Right atrium auricular region (tissue), 2 donors: ENCODE measurements at regions not wholly inside any gene's neighbourhood (a gene's known extent, or its start where the extent isn't known, plus 50 kb on each side); places are given as distances from the start of the nearest gene placed in this dataset.
A peak's percentile ranks its signal among the peaks of the same experiment; 100 is the strongest.

Experiments
- DNase-seq: peaks from one replicate; pipeline ENCODE4 v3.0.0-alpha.2; 2019; ENCODE audit warnings: low spot score
- H3K27ac ChIP-seq, 2 donors: fragments of 200-600 bp; sonication (generic); 1 replicate in 1 of 2; 2 replicates in 1 of 2; pipeline ENCODE4 v1.5.1; 2016 to 2019
- H3K27me3 ChIP-seq, 2 donors: fragments of 200-600 bp; sonication (generic); one replicate each; pipeline versions ENCODE4 v1.5.1 to v1.6.0; 2017 to 2019
- H3K36me3 ChIP-seq: fragments of 200-600 bp; sonication (generic); one replicate; pipeline ENCODE4 v1.5.1; 2016
- H3K4me1 ChIP-seq, 2 donors: fragments of 200-600 bp; sonication (generic); one replicate each; pipeline versions ENCODE4 v1.5.1 to v1.6.0; 2017 to 2019
- H3K4me3 ChIP-seq, 2 donors: fragments of 200-600 bp; sonication (generic); 1 replicate in 1 of 2; 2 replicates in 1 of 2; pipeline ENCODE4 v1.5.1; 2017 to 2019; ENCODE audit warnings: mild to moderate bottlenecking in 1 of 2, moderate library complexity in 1 of 2
- H3K9me3 ChIP-seq, 2 donors: fragments of 200-600 bp; sonication (generic); one replicate each; pipeline ENCODE4 v1.5.1; 2019
- CTCF ChIP-seq, 2 donors: fragments of 200-600 bp; sonication (generic); IDR thresholded peaks; one replicate each; pipeline ENCODE4 v1.5.1; 2019; ENCODE audit warnings: antibody characterized with exemption in 2 of 2

DNA sequence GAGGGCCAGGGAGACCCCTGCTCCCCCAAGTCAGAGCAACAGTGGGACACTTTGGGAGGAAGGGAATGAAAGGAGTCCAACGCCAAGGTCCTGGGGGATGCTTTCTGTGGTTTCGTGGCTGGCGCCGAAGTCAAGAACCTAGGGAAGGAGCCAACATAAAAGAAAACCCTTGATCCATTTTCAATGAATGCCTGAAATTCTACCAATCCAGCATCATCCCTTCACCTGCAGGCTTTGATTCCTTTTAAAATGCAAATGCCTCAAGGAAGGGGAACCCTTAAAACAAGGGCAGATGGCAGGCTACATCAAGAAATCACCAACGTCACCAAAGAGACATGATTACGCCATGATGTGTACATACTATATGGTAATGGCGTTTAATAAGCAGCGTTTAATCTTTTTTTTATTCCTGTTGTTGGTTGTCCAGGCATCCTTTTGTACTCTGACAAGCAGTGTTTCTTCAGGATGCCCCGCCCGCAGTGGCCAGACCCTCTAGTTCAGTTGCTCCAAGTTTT lies 123.3 kb upstream of the SLC1A4 start:
- peak in 1 of 2 donors; percentile 11 for TF ChIP-seq CTCF (IDR thresholded peaks at IDR 0.05)
- peaks cover 0 to 24% of the 10 kb centered on the region in 2 donors for H3K4me1 ChIP-seq
- no peak for DNase-seq

GRCh38 chr2:64866797-64867196 lies 122.4 kb upstream of the SLC1A4 start:
- no peak overlapping the region for H3K4me3 ChIP-seq
- TF ChIP-seq CTCF (IDR thresholded peaks at IDR 0.05): no peak
- no peak for DNase-seq

More for the DNA sequence above, 123.3 kb upstream of the SLC1A4 start:
- no peaks in the 10 kb centered on the region for H3K27me3 ChIP-seq
- H3K36me3 ChIP-seq: no peaks in the 10 kb centered on the region
- H3K4me3 ChIP-seq: peak overlapping the region in 1 of 2 donors; percentile 74
- H3K9me3 ChIP-seq: no peaks in the 10 kb centered on the region
- H3K27ac ChIP-seq: no peak overlapping the region

GRCh38 chr2:64867253-64867996 lies 121.8 kb upstream of the SLC1A4 start:
- no peaks in the 10 kb centered on the region for H3K27me3 ChIP-seq
- peaks cover 0 to 15% of the 10 kb centered on the region in 2 donors for H3K4me1 ChIP-seq
- TF ChIP-seq CTCF (IDR thresholded peaks at IDR 0.05): no peak
- no peak overlapping the region for H3K27ac ChIP-seq
- no peaks in the 10 kb centered on the region for H3K9me3 ChIP-seq
- no peak for DNase-seq
- no peak overlapping the region for H3K4me3 ChIP-seq
- no peaks in the 10 kb centered on the region for H3K36me3 ChIP-seq

More at GRCh38 chr2:64866797-64867196, 122.4 kb upstream of the SLC1A4 start:
- H3K9me3 ChIP-seq: no peaks in the 10 kb centered on the region
- peaks cover 0 to 19% of the 10 kb centered on the region in 2 donors for H3K4me1 ChIP-seq
- H3K27me3 ChIP-seq: no peaks in the 10 kb centered on the region
- H3K27ac ChIP-seq: no peak overlapping the region
- no peaks in the 10 kb centered on the region for H3K36me3 ChIP-seq

GRCh38 chr2:64869126-64869525 lies 120.1 kb upstream of the SLC1A4 start:
- no peak for TF ChIP-seq CTCF (IDR thresholded peaks at IDR 0.05)

DNA sequence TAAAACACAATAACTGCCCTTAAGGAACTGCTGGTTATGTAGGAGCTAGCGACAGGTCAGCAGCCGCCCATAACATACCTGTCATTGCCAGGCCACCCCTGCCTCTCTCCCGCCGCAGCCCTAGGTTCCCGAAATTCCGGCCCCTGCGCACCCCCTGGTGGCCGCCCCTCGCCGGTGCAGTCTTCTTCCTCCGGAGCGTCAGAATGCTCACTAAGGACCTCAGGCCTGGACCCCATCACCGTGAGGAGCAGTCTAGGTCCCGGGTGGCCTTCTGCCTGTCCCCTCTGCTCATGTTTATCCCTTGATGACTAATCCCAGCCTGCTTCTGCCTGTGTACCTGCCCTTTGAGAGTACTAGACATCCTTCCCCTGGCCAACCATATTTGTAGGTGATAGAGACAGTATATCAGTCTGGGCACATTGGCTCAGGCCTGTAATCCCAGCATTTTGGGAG lies 115.7 kb upstream of the SLC1A4 start:
- H3K27ac ChIP-seq: no peak overlapping the region
- peak; percentile 82 for DNase-seq
- H3K9me3 ChIP-seq: no peaks in the 10 kb centered on the region
- no peaks in the 10 kb centered on the region for H3K36me3 ChIP-seq
- H3K27me3 ChIP-seq: no peaks in the 10 kb centered on the region
- TF ChIP-seq CTCF (IDR thresholded peaks at IDR 0.05): peak; percentile 83 to 99
- peaks cover 0 to 21% of the 10 kb centered on the region in 2 donors for H3K4me1 ChIP-seq
- H3K4me3 ChIP-seq: peak overlapping the region in 1 of 2 donors; percentile 24

More at GRCh38 chr2:64869126-64869525, 120.1 kb upstream of the SLC1A4 start:
- Histone ChIP-seq H3K36me3 (no peaks in the 10 kb centered on the region), H3K4me1 (peaks cover 0 to 17% of the 10 kb centered on the region in 2 donors), H3K27me3 (no peaks in the 10 kb centered on the region), H3K9me3 (no peaks in the 10 kb centered on the region), H3K4me3 (no peak overlapping the region), H3K27ac (no peak overlapping the region)
- DNase-seq: no peak
